GM19193 (cell line): ENCODE measurements at regions not wholly inside any gene's neighbourhood (a gene's known extent, or its start where the extent isn't known, plus 50 kb on each side); places are given as distances from the start of the nearest gene placed in this dataset.

Experiments used
- POLR2A ChIP-seq: IDR thresholded peaks from 4 replicates; pipeline ENCODE4 v1.6.1; 2011; ENCODE audit not compliant: insufficient read depth, insufficient read length; ENCODE audit errors: extremely low read depth

- TF ChIP-seq POLR2A = no peak
Observed at GRCh38 chr5:125210242-125210947, 464.0 kb upstream of the ZNF608 start.

- no peak for TF ChIP-seq POLR2A
Observed at GRCh38 chr5:125214080-125214479, 467.6 kb upstream of the ZNF608 start.

- TF ChIP-seq POLR2A = no peak
Observed at GRCh38 chr5:125215593-125215992, 469.2 kb upstream of the ZNF608 start.

- TF ChIP-seq POLR2A = no peak
Observed at GRCh38 chr5:125219710-125220109, 473.3 kb upstream of the ZNF608 start.

- TF ChIP-seq POLR2A = no peak
Observed at GRCh38 chr5:125220284-125220683, 473.8 kb upstream of the ZNF608 start.

- TF ChIP-seq POLR2A = no peak
Observed at GRCh38 chr5:125222597-125223240, 476.3 kb upstream of the ZNF608 start.

- no peak for TF ChIP-seq POLR2A
Observed at GRCh38 chr5:125225424-125225823, 479.0 kb upstream of the ZNF608 start.

GRCh38 chr5:125226825-125227224 lies 480.4 kb upstream of the ZNF608 start:
- no peak for TF ChIP-seq POLR2A

GRCh38 chr5:125227333-125228095 lies 481.1 kb upstream of the ZNF608 start:
- TF ChIP-seq POLR2A = no peak

- no peak for TF ChIP-seq POLR2A
Observed at GRCh38 chr5:125228363-125229070, 482.1 kb upstream of the ZNF608 start.

GRCh38 chr5:125229556-125229955 lies 483.1 kb upstream of the ZNF608 start:
- no peak for TF ChIP-seq POLR2A

- TF ChIP-seq POLR2A = no peak
Observed at GRCh38 chr5:125232779-125233230, 486.4 kb upstream of the ZNF608 start.

GRCh38 chr5:125233944-125234343 lies 487.5 kb upstream of the ZNF608 start:
- TF ChIP-seq POLR2A = no peak

GRCh38 chr5:125236007-125236406 lies 489.6 kb upstream of the ZNF608 start:
- TF ChIP-seq POLR2A = no peak

GRCh38 chr5:125236981-125237380 lies 490.5 kb upstream of the ZNF608 start:
- TF ChIP-seq POLR2A = no peak
